Coronary artery (tissue), 2 donors: ENCODE measurements at regions not wholly inside any gene's neighbourhood (a gene's known extent, or its start where the extent isn't known, plus 50 kb on each side); places are given as distances from the start of the nearest gene placed in this dataset.

Experiments
- DNase-seq: peaks from one replicate; pipeline ENCODE4 v3.0.0-alpha.2; 2017; ENCODE audit warnings: low spot score
- H3K27ac ChIP-seq, 2 donors: fragments of 200-600 bp; sonication (generic); one replicate each; pipeline ENCODE4 v1.5.1; 2016 to 2019
- H3K4me3 ChIP-seq: fragments of 200-600 bp; sonication (generic); 2 replicates; pipeline ENCODE4 v1.5.1; 2016; ENCODE audit warnings: mild to moderate bottlenecking, moderate library complexity
- TF ChIP-seq, protein P1 (sequence below): fragments of 200-600 bp; sonication (generic); IDR thresholded peaks from one replicate; pipeline ENCODE4 v1.5.1; 2019; ENCODE audit warnings: antibody characterized with exemption

DNA sequence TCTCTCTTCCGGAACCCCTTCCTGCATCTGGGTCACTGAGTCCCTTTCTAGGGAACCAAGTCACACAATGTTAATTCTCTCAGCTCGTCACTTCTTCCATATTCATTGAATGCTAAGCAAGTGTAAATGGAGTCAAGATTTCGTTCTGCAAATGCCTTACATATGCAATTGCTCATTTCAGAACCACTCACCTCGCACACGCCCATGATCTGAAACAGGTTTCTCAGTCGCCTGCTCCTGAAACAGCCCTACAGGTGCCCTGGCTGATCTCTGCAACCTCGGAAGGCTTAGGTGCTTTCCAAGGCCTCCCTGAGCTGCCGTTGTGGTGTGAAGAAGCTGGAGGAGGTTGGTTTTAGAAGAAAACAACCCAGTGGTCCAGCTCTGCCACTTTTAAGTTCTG, 100.8 kb upstream of the MSX1 start:
- no peak for DNase-seq
- TF ChIP-seq, protein P1, sequence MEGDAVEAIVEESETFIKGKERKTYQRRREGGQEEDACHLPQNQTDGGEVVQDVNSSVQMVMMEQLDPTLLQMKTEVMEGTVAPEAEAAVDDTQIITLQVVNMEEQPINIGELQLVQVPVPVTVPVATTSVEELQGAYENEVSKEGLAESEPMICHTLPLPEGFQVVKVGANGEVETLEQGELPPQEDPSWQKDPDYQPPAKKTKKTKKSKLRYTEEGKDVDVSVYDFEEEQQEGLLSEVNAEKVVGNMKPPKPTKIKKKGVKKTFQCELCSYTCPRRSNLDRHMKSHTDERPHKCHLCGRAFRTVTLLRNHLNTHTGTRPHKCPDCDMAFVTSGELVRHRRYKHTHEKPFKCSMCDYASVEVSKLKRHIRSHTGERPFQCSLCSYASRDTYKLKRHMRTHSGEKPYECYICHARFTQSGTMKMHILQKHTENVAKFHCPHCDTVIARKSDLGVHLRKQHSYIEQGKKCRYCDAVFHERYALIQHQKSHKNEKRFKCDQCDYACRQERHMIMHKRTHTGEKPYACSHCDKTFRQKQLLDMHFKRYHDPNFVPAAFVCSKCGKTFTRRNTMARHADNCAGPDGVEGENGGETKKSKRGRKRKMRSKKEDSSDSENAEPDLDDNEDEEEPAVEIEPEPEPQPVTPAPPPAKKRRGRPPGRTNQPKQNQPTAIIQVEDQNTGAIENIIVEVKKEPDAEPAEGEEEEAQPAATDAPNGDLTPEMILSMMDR: no peak
- Histone ChIP-seq H3K27ac (no peak overlapping the region), H3K4me3 (no peak overlapping the region)

DNA sequence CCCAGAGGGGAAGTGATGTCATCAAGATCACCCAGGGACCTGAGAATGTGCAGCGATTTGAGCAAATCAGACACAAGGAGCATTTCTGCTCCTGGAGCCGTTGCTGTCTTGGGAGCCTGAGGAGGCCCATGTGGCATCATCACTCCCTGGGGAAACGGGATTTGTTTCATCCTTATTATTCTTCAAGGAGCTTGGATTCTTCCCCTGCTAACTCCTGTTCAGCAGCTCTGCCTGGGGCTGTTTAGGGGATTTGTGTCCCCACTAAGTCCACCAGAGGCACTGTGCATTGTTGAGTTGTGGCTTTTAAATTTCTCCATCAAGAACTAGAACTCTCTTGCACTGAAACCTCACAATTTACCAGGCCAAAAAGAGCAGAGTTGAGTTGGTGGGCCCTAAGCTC, 104.2 kb upstream of the MSX1 start:
- Histone ChIP-seq H3K27ac (no peak overlapping the region), H3K4me3 (no peak overlapping the region)
- no peak for DNase-seq
- TF ChIP-seq, protein P1: no peak

DNA sequence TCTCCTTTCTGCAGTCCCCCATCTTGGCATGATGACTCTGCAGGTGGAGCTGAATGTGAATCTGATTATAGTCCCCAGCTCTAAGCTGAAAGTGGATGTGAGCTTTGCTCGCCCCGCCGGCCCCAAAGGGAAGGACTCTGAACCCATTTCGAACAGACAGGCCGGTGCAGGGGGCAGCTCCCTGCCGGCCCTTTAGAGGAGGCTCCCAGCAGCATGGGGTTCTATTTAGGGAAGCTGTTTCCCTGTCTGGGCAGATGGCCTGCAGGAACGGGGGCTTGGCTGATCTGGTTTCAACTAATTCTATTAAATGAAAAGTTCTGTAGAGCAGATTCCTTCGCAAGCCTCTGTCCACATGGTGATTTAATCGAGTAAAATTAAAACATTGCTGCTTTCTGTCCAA, 104.8 kb upstream of the MSX1 start:
- Histone ChIP-seq H3K27ac (no peak overlapping the region), H3K4me3 (no peak overlapping the region)
- DNase-seq: no peak
- TF ChIP-seq, protein P1: no peak

DNA sequence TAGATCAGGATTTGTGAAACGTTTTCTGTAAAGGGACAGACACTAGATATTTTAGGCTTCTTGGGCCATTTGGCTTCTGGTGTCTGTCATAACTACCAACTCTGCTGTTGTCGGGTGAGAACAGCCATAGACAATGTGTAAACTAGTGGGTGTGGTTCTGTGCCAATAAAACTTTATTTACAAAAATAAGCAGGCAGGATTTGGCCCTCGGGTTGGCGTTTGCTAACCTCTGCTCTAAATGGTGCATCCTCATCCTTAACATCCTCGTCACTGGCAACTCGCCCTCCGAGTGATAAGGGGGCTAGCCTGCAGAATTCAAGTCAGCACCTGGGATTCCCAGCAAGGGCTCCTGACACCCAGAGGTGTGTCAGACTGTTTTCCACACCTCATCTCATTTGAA, 105.8 kb upstream of the MSX1 start:
- Histone ChIP-seq H3K4me3 (no peak overlapping the region), H3K27ac (no peak overlapping the region)
- TF ChIP-seq, protein P1: no peak
- no peak for DNase-seq

DNA sequence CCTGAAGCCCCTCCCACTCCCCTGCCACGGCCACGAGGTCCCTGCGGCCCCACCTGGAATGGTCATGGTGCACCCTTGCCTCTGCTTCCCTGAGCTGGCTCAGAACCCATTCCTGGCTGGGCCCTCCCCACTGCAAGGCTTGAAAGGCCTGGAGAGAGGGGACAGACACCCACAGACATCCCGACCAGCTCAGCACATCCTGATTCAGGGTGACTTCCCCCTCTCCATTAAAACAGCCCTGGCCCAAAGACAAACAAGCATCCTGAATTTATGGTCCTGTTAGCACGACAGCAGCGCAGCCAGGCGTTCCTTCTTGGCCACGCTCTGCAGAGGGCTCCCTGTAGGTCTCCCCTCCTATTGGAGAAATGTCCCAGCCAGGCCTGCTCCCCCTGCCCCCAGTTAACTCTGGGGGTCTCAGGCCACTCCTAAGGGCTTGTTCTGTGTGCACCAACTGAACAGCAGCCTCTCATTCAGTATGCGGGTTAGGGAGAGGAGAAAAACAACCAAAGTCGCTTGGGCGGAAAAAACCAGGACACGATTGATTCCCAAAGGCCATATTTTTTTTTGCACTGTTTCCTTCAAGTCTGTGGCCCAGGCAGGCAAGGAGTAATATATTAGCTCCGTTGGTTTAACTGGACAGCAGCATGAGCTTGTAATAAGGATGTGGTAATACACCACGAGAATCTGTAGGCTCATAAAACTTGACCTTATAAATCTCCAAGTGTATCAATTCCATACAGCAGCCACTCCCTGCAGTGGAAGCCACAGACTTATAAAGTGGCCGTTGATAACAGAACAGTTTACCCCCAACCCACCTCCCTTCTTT, 106.7 kb upstream of the MSX1 start:
- H3K4me3 ChIP-seq: no peak overlapping the region
- DNase-seq: no peak
- TF ChIP-seq, protein P1: no peak
- H3K27ac ChIP-seq: no peak overlapping the region

DNA sequence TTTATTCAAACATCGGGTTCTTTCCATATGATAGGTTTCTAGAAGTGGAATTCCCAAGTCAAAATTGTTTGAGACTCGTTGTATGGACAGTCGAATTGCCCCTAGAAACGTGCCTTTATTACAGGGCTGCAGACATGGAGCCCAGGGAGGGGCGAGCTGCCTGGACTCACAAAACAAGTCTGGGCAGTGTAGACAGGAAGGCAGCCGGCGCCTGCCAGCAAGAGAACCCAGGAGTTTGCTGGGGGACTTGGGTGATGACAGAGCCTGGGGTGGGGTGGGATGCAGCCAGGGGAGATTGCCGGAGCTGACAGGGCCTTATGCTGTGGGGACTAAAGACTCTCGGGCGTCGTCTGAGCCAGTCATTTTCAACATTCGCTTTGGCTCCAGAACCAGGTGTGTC, 107.4 kb upstream of the MSX1 start:
- TF ChIP-seq, protein P1: no peak
- DNase-seq: no peak

DNA sequence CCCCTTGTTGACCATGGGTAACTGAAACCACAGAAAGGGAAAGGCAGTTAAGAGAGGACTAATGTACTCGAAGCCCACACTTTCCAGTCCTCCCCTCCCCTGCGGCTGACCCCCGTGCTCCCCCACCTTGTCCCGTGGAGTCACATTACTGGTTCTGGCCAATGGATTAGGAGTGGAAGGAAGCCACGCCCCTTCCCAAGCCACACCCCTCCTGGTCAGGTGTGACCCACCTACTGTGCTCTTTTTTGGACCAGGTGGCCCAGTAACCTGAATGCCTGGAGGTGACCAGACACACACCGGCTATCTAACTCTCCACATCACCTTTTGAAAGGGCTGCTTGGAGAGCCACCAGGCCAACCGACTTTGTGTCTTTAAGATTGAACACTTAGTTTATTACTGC, 109.3 kb upstream of the MSX1 start:
- DNase-seq: no peak

More for the DNA sequence above, 107.4 kb upstream of the MSX1 start:
- H3K4me3 ChIP-seq: no peak overlapping the region
- no peak overlapping the region for H3K27ac ChIP-seq

More for the DNA sequence above, 109.3 kb upstream of the MSX1 start:
- TF ChIP-seq, protein P1: no peak
- Histone ChIP-seq H3K27ac (no peak overlapping the region), H3K4me3 (no peak overlapping the region)
